ENCODE measurements at regions not wholly inside any gene's neighbourhood (a gene's known extent, or its start where the extent isn't known, plus 50 kb on each side); places are given as distances from the start of the nearest gene placed in this dataset.

GRCh38 chr7:12783421-12784095 is 96.1 kb downstream of the ARL4A start:
- ChIA-PET POLR2A (no interaction called here), CTCF (no interaction called here)
- DNase-seq (ENCODE audit: extremely low spot score), result no peak
- TF ChIP-seq SUZ12 (IDR thresholded peaks at IDR 0.05) (no peak), LEF1 (IDR thresholded peaks at IDR 0.05; ENCODE audit: borderline replicate concordance) (no peak), L3MBTL2 (conservative IDR thresholded peaks at IDR 0.05) (no peak), FOXM1 (IDR thresholded peaks at IDR 0.05; ENCODE audit: borderline replicate concordance) (no peak), CTBP1 (IDR thresholded peaks at IDR 0.05; ENCODE audit: borderline replicate concordance) (no peak), ZNF384 (IDR thresholded peaks at IDR 0.05) (no peak), NFRKB (IDR thresholded peaks at IDR 0.05) (no peak), TARDBP (IDR thresholded peaks at IDR 0.05) (no peak), PKNOX1 (IDR thresholded peaks at IDR 0.05) (no peak), ELF4 (IDR thresholded peaks at IDR 0.05) (no peak), FOXA1 (IDR thresholded peaks at IDR 0.05) (no peak), BHLHE40 (IDR thresholded peaks at IDR 0.05; ENCODE audit: borderline replicate concordance) (no peak), FOXK2 (IDR thresholded peaks at IDR 0.05) (no peak), HDGF (IDR thresholded peaks at IDR 0.05; ENCODE audit: borderline replicate concordance) (no peak)

GRCh38 chr7:12785473-12785872 is 98.0 kb downstream of the ARL4A start:
- POLR2A ChIA-PET, result no interaction called here
- CTCF ChIA-PET, result no interaction called here
- TF ChIP-seq FOXK2 (IDR thresholded peaks at IDR 0.05), result no peak
- no peak for TF ChIP-seq ELF4 (IDR thresholded peaks at IDR 0.05)
- no peak for TF ChIP-seq ZNF384 (IDR thresholded peaks at IDR 0.05)
- no peak for TF ChIP-seq NFRKB (IDR thresholded peaks at IDR 0.05)
- DNase-seq (ENCODE audit: extremely low spot score), result no peak

- TF ChIP-seq ZNF384 (IDR thresholded peaks at IDR 0.05) (no peak), ARNT (IDR thresholded peaks at IDR 0.05) (no peak), ELF4 (IDR thresholded peaks at IDR 0.05) (no peak), L3MBTL2 (conservative IDR thresholded peaks at IDR 0.05) (no peak), TARDBP (IDR thresholded peaks at IDR 0.05) (no peak), FOXA1 (IDR thresholded peaks at IDR 0.05) (no peak), SUZ12 (IDR thresholded peaks at IDR 0.05) (no peak), PKNOX1 (IDR thresholded peaks at IDR 0.05) (no peak), LEF1 (IDR thresholded peaks at IDR 0.05; ENCODE audit: borderline replicate concordance) (no peak), SP1 (IDR thresholded peaks at IDR 0.05) (no peak), CTBP1 (IDR thresholded peaks at IDR 0.05; ENCODE audit: borderline replicate concordance) (no peak), FOXK2 (IDR thresholded peaks at IDR 0.05) (no peak), HDGF (IDR thresholded peaks at IDR 0.05; ENCODE audit: borderline replicate concordance) (no peak), NFRKB (IDR thresholded peaks at IDR 0.05) (no peak), FOXM1 (IDR thresholded peaks at IDR 0.05; ENCODE audit: borderline replicate concordance) (no peak), BHLHE40 (IDR thresholded peaks at IDR 0.05; ENCODE audit: borderline replicate concordance) (no peak)
- no peak for DNase-seq (ENCODE audit: extremely low spot score)
- ChIA-PET CTCF (no interaction called here), POLR2A (no interaction called here)
Measured at GRCh38 chr7:12786494-12786893, 99.1 kb downstream of the ARL4A start.

- ChIA-PET CTCF (no interaction called here), POLR2A (no interaction called here)
- TF ChIP-seq ARNT (IDR thresholded peaks at IDR 0.05) (no peak), PKNOX1 (IDR thresholded peaks at IDR 0.05) (no peak), SP1 (IDR thresholded peaks at IDR 0.05) (no peak), TARDBP (IDR thresholded peaks at IDR 0.05) (no peak), HDGF (IDR thresholded peaks at IDR 0.05; ENCODE audit: borderline replicate concordance) (no peak), FOXA1 (IDR thresholded peaks at IDR 0.05) (no peak), BHLHE40 (IDR thresholded peaks at IDR 0.05; ENCODE audit: borderline replicate concordance) (no peak), LEF1 (IDR thresholded peaks at IDR 0.05; ENCODE audit: borderline replicate concordance) (no peak), FOXK2 (IDR thresholded peaks at IDR 0.05) (no peak), SUZ12 (IDR thresholded peaks at IDR 0.05) (no peak), FOXM1 (IDR thresholded peaks at IDR 0.05; ENCODE audit: borderline replicate concordance) (no peak), NFRKB (IDR thresholded peaks at IDR 0.05) (no peak), ZNF384 (IDR thresholded peaks at IDR 0.05) (no peak)
- no peak for DNase-seq (ENCODE audit: extremely low spot score)
Measured at GRCh38 chr7:12788171-12788570, 100.7 kb downstream of the ARL4A start.

GRCh38 chr7:12788591-12788990 is 101.2 kb downstream of the ARL4A start:
- ChIA-PET CTCF (no interaction called here), POLR2A (no interaction called here)
- DNase-seq (ENCODE audit: extremely low spot score), result no peak
- TF ChIP-seq NFRKB (IDR thresholded peaks at IDR 0.05) (no peak), SUZ12 (IDR thresholded peaks at IDR 0.05) (no peak), LEF1 (IDR thresholded peaks at IDR 0.05; ENCODE audit: borderline replicate concordance) (no peak), TARDBP (IDR thresholded peaks at IDR 0.05) (no peak), HDGF (IDR thresholded peaks at IDR 0.05; ENCODE audit: borderline replicate concordance) (no peak), SP1 (IDR thresholded peaks at IDR 0.05) (no peak), ZNF384 (IDR thresholded peaks at IDR 0.05) (no peak), PKNOX1 (IDR thresholded peaks at IDR 0.05) (no peak), FOXK2 (IDR thresholded peaks at IDR 0.05) (no peak), FOXA1 (IDR thresholded peaks at IDR 0.05) (no peak), ELF4 (IDR thresholded peaks at IDR 0.05) (no peak)

All from HEK293T (cell line).